Activated CD4-positive, alpha-beta T cell treated with anti-CD3 and anti-CD28 coated beads for 48 hours (primary cell): ENCODE measurements at regions not wholly inside any gene's neighbourhood (a gene's known extent, or its start where the extent isn't known, plus 50 kb on each side); places are given as distances from the start of the nearest gene placed in this dataset.
"Not testable (repeated sequence)": the region's sequence is repeated elsewhere in the genome, so short reads cannot be mapped to it uniquely, and the experiment has no call there.

Experiments used
- DNase-seq: peaks from one replicate; pipeline ENCODE4 v3.0.0-alpha.2; 2020

DNA sequence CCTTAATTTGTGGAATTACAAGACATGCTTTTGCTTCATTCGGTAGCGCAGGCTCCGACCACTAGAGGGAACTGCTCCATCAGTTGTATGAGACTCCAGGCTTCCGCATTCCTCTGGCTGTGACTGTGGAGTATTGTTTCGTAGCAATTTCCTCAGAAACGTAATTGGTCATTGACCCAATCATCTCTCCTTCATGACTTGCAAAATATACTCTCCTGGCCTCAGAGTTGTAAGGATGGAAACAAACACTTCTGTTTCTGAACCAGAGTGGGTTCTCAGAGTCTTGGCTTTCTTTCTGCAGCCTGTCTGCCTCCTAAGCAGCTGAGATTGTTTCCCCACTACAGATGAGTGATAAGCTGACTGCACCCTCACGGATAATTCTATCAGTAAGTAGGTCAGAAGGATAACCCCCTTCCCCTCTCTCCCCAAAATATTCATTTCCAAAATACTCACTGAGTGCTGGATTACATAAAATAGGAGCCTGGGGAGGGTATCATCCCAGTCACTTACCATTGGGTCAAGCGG, 146.8 kb upstream of the ZC3H12C start:
- peak; percentile 76 for DNase-seq

DNA sequence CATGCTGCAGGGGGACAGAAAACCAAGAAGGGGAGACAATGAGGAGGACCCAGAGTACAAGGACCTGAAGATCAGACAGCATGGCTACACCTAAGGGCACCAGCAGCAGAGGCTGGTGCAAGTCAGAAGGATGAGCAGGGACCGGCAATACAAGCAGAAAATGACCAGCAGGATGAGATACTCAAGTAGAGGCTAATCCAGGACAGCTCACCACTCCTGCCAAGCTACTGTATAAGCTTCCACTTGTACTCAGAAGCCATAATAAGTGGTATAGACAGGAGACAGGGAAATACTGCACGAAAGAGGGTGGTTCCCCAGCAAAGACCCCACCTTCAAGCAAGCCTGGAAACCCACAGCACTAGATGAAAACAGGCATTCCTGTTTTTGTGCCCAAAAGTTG, 138.7 kb upstream of the ZC3H12C start:
- no peak for DNase-seq

DNA sequence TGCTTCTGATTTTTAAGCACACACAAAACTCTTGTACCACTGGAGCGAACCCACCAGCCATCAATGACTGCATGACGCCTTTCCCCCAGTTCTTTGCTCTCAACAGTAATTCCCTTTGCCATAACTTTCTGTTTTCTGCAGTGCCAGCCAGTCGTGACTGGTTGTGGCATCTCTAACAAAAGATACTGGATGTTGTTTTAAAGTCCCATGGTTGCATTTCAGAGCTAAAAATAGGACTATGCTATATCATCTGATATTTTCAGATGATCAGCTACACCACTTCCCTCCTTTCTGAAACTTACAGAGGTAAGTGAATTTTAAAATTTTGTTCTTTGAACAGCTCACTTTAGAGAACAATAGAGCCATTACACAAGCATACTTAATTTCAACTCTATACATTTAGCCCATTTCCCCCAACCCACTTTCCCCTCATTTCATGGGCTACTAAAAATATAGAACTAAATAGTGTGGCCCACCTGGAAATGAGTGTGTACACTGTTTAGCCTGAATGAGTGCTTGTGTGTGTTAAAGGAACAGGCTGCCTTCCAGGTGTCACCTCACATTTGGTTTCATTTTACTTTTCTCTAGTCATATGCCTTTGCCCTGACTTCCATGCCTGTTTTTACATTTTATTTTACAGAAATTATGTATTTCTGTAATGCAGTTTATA, 136.9 kb upstream of the ZC3H12C start:
- DNase-seq = no peak

DNA sequence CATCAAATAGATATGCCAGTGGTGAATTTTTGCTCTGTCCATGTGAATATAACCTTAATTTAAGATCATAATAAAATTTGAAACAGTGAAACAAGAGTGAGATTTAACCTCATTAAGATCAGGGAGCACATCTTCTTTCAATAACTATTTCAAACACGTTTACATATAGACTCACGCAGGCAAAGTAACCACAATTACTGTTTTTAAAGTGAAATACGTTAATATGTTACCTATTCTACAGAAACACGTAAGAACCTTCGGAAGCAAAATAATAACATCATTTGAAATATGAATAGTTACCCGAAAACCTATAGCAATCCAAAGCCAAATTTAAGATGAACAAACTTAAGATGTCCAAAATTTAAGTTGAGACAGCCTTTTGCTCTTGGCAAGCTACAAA, 136.2 kb upstream of the ZC3H12C start:
- no peak for DNase-seq

DNA sequence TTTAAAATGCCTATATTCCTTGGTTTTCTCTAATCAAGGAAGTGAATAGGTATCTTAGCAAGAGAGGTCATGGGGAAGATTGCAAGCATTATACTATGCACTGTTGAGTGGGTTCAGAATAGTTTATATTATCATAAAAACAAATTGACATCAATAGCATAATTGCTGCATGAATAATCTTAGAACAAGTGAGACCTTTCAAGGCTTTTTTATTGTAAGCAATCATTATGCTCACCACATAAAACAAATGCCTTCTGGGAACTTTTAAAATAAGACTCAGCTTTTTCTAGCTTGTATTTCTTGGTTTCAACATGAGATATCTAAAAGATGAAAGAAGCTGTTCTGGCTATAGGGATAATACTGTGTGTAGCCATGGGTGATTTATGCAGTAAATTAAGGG, 135.6 kb upstream of the ZC3H12C start:
- no peak for DNase-seq

DNA sequence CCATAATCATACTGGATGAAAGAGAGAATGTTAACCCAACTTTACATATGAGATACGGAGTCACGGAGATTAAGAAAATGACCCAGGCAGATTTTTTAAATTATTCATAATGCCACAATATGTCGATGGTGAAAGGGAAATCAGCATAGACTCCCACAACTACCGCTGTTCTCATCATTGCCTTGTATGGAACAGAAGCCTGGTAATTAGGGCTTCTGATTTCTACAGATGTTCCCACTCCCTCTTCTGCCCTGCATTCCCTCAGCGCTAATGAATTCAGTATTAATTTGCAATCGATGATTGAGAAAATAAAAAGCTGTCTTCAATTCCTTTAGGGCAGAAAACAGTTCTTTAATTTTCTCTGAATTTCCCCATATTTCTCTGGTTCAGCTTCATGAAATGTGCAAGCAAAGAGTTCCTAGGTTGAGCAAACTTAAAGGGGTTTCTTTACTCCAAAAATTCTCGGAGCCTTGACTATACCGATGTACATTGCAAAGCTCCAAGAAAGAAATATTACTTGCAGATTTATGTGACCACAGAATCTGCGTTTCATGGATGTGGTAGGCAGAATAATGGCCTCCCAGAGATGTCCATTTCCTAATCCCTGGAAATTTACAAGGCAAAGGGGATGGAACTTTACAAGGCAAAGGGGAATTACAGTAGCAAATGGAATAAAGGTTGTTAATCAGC, 134.9 kb upstream of the ZC3H12C start:
- no peak for DNase-seq

DNA sequence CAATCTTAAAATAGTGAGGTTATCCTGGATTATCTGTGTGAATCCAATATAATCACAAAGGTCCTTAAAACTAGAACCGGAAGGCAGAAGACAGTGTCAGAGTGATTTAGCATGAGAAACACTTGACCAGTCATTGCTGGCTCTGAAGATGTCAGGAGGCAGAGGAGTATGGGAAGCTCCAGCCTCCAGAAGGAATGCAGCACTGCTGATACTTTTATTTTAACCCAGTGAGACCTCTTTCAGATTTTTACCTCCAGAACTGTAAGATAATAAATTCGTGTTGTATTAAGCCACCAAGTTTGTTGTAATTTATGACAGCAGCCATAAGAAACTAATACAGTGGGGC, 134.4 kb upstream of the ZC3H12C start:
- DNase-seq = no peak

DNA sequence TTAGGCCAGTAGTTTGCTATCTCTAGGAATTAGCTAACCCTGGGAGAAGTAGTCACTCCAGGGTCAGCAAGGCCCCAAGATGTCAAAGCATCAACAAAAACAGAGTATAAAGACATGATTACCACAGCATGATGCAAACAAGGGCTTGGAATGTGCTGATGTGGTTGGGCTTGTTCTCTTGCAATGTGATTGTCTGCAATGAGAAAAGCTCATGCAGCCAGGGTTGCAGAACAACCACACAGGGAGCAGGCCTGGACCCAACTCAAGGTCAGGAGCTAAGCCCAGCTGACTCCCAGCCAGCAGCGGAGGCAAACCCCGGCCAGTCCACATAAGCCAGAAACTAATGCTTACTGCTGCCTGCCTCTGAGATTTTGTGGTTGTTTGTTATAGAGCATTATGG, 132.4 kb upstream of the ZC3H12C start:
- no peak for DNase-seq

DNA sequence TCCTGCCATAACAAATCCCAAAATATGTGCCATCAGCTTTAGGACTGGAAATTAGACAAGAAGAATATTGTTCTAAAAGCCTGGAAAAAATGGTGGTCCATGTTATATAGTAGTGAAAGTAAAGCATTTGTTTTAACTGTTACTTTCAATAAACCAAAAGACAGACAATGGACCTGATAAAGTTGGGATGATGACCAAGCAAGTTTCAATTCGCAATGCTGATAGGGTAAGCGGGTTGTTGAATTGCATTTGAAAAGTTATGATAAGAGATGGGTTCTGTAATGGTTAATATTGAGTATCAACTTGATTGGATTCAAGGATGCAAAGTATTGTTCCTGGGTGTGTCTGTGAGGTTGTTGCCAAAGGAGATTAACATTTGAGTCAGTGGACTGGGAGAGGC, 131.9 kb upstream of the ZC3H12C start:
- no peak for DNase-seq

DNA sequence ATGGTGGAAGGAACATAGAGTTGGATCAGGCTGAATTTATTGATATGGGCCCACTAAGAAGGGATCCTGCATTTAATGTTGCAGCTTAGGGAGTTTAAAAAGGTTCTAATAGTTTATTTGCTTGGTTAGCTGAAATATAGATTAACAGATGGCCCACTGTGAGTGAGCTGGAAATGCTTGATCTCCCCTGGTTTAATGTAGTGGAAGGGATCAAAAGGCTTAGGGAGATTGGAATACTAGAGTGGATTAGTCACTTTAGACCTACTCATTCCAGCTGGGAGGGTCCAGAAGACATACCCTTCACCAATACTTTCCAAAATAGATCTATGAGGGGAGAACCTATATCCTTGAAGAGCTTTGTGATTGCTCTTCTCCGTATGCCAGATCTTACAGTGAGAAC, 130.1 kb upstream of the ZC3H12C start:
- no peak for DNase-seq

DNA sequence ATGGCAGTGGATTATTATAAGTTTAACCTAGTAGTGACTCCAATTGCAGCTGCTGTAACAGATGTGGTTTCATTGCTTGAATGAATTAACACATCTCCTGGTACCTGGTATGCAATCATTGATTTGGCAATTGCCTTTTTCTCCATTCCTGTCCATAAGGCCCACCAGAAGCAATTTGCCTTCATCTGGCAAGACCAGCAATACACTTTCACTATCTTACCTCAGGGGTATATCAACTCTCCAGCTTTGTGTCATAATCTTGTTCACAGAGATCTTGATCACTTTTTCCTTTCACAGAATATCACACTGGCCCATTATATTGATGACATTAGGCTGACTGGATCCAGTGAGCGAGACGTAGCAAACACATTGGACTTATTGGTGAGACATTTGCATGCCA, 128.7 kb upstream of the ZC3H12C start:
- no peak for DNase-seq

DNA sequence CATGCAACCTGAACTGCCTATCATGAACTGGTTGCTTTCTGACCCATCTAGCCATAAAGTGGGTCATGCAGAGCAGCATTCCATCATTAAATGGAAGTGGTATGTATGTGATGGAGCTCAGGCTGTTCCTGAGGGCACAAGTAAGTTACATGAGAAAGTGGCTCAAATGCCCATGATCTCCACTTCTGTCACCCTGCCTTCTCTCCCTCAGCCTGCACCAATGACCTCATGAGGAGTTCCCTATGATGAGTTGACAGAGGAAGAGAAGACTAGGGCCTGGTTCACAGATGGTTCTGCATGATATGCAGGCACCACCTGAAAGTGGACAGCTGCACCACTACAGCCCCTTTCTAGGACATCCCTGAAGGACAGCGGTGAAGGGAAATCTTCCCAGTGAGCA, 127.7 kb upstream of the ZC3H12C start:
- DNase-seq = not testable (repeated sequence)

DNA sequence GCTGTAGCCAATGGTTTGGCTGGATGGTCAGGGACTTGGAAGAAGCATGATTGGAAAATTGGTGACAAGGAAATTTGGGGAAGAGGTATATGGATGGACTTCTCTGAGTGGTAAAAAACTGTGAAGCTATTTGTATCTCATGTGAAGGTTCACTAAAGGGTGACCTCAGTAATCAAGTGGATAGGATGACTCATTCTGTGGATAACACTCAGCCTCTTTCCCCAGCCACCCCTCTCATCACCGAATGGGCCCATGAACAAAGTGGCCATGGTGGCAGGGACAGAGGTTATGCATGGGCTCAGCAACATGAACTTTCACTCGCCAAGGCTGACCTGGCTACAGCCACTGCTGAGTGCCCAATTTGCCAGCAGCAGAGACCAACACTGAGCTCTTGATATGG, 127.3 kb upstream of the ZC3H12C start:
- not testable (repeated sequence) for DNase-seq

DNA sequence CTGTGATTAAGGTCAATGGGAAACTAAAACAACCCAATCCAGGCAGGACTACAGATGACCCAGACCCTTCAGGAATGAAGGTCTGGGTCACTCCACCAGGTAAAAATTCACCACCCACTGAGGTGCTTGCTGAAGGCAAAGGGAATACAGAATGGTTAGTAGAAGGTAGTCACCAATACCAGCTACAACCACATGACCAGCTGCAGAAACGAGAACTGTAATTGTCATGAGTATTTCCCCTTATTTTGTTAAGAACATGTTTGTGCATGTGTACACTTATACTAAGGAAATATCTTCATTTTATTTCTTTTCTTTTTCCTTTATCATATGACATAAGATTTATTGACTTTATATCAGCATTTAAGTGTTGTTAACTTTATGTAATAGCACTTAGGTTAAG, 126.1 kb upstream of the ZC3H12C start:
- not testable (repeated sequence) for DNase-seq

DNA sequence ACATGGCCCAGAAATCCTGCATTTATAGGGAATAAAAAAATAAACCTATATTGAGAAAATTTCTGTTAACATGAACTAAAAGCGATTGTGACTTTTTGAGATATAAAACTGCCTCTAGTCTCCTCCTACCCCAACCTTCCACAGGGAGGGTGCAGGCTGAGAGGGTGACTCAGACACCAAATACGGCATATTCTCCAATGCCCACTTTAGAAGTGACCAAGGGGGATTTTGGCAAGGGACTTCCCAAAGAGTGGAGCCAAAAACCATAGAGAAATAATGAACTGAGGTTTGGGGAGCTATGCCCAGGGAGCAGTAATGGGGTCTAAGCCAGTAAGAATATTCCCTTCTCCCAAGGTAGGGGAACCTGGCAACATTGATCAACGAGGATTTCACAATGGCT, 124.9 kb upstream of the ZC3H12C start:
- no peak for DNase-seq

DNA sequence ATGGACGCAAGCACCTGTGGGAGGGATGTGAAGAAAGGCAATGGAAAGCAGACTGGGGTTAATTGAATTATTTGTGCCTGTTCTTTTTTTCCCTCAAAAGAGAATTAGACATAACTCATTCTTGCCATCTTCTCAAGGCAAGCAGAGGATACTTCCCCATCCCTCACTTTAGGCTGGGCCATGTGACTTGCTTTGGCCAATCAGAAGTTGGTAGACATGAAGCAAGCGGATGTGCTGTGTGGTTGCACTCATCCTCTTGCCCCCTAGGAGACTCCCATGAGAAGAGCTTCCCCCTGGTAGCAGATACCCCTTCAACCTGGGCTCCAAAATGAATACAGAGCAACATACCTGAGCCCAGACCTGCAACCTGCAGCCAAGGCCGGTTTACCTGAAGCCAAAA, 124.4 kb upstream of the ZC3H12C start:
- DNase-seq = no peak

DNA sequence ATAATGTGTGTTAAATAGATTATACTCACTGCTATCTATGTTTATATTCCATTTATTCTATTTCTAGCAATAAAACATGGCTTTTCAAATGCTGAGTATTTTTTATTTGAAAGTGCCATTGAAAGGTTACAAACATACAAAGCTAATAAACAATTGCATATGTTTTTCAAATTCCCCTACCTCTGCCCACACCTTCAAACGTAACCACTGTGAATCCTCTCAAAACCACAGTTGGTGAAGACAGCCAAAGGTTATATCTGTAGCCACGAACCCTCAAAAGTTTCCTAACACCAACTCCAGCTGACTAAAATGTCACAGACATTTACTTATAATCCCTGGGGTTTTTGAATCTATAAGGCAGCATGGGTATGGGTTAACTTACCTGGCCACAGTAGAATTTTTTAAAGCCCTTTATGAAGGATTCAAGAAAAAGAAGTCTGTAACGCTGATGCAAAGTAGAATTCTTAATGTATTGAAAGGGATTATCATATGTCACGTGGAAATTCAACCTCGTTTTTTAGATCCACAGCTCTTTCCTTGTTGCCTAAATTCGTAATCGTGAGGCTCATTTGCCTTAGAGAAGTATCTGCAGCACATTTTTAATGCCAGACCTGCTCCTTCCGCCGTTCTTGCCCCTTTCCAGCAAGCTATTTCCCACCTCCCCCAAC, 122.5 kb upstream of the ZC3H12C start:
- no peak for DNase-seq

DNA sequence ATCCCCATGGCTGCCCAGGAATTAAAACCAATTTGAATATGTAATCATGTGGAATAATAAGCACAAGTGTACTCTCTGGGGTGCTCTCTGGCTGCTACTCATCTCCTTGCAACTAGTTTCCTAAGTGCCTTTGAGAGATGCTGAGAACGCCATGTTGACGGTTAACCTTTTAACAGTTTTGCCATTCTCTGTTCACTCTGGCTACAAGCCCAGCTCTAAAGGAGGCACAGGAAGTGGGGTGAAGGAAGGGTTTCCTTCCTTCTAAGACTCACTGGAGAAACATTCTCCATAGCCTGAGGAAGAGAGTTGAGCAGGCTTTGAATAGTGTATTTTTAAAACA, 122.0 kb upstream of the ZC3H12C start:
- DNase-seq = no peak

DNA sequence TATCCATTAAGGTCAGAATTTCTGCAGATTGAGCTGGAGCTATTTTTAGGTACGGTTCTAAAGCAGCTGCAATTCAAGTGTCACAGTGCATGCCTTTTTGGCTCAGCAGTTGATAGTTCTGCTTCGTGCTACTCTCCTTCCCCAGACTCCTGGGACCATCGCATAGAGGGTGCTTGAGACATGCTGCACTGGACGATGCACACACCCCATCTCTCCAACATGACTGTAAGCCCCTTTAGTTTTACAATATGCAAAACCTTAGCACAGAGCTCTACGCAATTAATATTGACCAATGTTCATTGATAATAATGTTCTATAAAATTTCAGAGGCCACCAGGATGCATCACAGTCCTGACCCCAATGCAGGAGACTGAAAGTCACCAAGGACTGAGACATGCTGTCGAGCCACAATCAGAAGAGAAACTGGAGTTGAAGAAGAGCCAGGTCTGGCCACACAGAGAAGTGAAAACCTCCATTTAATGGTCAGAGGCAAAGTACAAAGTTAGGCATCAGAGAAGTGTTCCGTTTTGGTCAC, 120.9 kb upstream of the ZC3H12C start:
- DNase-seq = no peak

DNA sequence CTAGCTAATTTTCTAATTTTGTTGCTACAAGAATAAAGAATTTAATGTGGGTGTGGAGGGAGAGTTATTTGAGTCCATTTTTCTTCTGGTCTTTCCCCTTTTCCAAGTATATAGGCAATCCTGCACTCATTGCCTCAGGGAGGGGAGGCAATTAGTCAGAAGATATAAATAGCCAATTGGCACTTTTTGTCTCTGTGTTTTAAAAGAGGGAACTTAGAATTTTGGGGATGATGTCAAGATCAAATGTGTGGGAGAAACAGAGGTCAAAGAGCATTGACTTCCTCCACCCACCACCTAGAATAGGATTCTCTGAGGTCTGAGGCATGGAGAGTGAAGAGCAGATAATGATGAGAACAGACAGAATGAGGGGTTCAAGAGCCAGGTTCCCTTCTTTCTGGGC, 120.3 kb upstream of the ZC3H12C start:
- no peak for DNase-seq

DNA sequence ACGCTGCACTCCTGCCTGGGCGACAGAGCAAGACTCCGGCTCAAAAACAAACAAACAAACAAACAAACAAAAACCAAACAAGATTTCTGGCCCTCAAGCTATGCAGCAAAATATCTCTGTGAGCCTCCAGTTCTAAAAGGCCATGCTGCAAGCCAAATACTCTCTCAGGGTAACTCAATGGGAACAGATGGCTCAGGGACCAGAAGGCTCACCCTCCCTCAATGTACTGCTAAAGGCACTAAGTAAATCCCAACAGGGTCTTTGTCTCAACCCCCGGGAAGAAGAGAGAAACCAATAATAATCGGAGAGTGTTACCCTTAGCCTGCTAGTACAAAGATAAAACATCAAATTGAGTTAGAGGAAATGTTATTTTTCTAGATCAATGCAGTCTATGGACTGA, 119.7 kb upstream of the ZC3H12C start:
- DNase-seq = no peak

DNA sequence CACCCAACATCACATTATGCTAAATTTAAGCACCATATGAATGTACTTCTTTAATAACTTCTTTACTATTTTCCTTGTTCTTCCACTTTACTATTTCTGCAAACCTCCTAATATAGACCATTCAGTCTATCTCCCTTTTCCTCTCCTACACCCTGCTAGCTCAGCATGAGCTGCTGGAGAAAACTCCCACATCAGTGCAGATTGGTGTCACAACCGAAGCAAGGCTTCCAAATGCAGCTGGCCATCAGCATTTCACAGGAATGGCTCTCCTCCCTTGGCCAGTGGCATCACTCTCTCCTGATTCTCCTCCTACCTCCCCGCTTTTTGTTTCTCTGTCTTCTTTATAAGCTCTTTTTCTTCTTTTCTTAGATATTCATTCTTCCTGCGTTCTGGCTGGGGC, 118.7 kb upstream of the ZC3H12C start:
- DNase-seq = no peak

DNA sequence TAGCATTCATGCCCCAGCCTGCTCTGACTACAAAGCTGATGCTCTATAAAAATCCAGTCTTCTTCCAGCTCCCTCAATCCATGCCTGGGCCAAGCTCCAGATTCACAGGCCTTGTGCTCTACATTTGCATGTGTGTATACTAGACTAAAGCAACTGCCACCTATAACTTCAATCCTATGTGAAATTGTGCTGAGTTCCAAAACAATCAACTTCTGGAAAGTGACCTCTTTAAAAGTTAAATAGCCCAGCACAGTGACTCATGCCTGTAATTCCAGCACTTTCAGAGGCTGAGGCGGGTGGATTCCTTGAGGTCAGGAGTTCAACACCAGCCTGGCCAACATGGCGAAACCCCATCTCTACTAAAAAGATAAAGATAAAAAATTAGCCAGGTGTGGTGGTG, 114.3 kb upstream of the ZC3H12C start:
- DNase-seq = no peak

DNA sequence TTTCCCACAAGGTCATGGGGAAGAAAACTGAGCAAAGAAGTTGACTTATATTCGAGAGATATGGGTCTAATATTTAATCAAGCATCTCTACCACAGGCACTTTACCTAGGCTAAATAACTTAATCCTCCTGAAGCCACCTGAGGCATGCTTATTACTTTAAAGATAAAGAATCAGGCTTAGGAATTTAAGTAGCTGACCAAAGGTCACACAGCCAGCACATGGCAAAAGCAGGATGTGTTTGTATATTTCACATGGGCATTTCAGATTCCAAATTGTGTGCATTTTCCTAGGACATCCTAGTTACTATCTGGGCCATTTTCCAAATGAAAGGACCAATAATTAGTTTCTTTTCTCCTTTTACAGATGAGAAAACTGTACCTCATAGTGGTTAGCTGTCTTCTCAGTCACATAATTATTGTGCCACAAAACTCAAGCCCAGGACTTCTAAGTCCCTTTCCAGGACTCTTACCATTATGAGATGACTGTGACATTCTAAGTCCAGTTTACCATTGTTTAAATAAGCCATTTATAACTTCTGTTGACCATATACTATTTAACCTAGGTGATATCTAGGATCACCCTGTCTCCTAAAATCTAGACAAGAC, 112.1 kb upstream of the ZC3H12C start:
- no peak for DNase-seq
